ENCODE measurements at regions not wholly inside any gene's neighbourhood (a gene's known extent, or its start where the extent isn't known, plus 50 kb on each side); places are given as distances from the start of the nearest gene placed in this dataset.

DNA sequence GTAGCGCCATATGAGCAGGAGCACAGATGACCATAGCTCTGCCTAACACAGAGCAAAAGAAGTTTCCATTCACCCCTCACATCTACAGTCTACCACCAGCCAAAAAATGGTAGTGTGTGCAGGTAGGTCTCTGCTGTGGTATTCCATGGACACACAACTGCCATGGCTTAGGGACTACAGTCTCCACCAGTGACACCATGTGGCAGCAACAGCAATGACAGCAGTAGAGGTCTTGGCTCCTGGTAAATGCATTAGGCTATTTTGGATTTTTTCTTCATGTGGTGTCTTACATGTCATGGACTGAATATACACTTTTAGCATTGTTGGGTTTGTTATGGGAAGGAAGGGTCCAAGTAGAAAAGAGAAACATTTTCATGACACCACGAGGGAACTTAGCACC lies 70.1 kb upstream of the CABCOCO1 start:
- no peaks in the 10 kb centered on the region for H3K4me1 ChIP-seq (ENCODE audit: control insufficient read depth, extremely low read depth, insufficient read depth, low read length)
- peak; percentile 51 for FAIRE-seq
- no peaks in the 10 kb centered on the region for H3K9me1 ChIP-seq (ENCODE audit: control insufficient read depth, extremely low read depth, insufficient read depth, low read length)
- TF ChIP-seq EZH2 (IDR thresholded peaks at IDR 0.05; ENCODE audit: low read length), result no peak
- TF ChIP-seq, protein P1, sequence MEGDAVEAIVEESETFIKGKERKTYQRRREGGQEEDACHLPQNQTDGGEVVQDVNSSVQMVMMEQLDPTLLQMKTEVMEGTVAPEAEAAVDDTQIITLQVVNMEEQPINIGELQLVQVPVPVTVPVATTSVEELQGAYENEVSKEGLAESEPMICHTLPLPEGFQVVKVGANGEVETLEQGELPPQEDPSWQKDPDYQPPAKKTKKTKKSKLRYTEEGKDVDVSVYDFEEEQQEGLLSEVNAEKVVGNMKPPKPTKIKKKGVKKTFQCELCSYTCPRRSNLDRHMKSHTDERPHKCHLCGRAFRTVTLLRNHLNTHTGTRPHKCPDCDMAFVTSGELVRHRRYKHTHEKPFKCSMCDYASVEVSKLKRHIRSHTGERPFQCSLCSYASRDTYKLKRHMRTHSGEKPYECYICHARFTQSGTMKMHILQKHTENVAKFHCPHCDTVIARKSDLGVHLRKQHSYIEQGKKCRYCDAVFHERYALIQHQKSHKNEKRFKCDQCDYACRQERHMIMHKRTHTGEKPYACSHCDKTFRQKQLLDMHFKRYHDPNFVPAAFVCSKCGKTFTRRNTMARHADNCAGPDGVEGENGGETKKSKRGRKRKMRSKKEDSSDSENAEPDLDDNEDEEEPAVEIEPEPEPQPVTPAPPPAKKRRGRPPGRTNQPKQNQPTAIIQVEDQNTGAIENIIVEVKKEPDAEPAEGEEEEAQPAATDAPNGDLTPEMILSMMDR (optimal IDR thresholded peaks at IDR 0.05 in 1 of 3, IDR thresholded peaks at IDR 0.05 in 1 of 3, conservative IDR thresholded peaks at IDR 0.05 in 1 of 3; ENCODE audit: extremely low read depth in 1 of 3, insufficient read depth in 2 of 3, low read length in 3 of 3), result peak; percentile 49 to 85 (median 58)
- H3K4me2 ChIP-seq (ENCODE audit: control insufficient read depth, extremely low read depth, insufficient read depth, low read depth, low read length), result no peak overlapping the region
- dilution Hi-C loops (cut with MboI; ENCODE audit: extremely low pct_ligation_motif_present, low sequenced_read_pairs), result no loop called here
- no peaks in the 10 kb centered on the region for H4K20me1 ChIP-seq (ENCODE audit: control insufficient read depth, extremely low read depth, insufficient read depth, low read length)
- H3K27ac ChIP-seq (ENCODE audit: control insufficient read depth, insufficient read depth, low read length), result no peak overlapping the region
- no peaks in the 10 kb centered on the region for H3K36me3 ChIP-seq (ENCODE audit: control insufficient read depth in 2 of 2, extremely low read depth in 1 of 2, insufficient read depth in 2 of 2, low read length in 2 of 2)
- H3K9ac ChIP-seq (ENCODE audit: control insufficient read depth, extremely low read depth, insufficient read depth, low read length), result no peak overlapping the region
- no peaks in the 10 kb centered on the region for H3K9me3 ChIP-seq (ENCODE audit: control insufficient read depth, low read depth, low read length)
- no peak for DNase-seq (ENCODE audit: low read depth, low spot score)
- no peak overlapping the region for H3K4me3 ChIP-seq (ENCODE audit: control insufficient read depth in 2 of 3, extremely low read depth in 1 of 3, insufficient read depth in 2 of 3, low read depth in 1 of 3, low read length in 3 of 3)
- H3K27me3 ChIP-seq (ENCODE audit: control insufficient read depth, extremely low read depth, insufficient read depth, low read length), result no peaks in the 10 kb centered on the region
- H2AFZ ChIP-seq (ENCODE audit: control insufficient read depth, low read length), result no peak overlapping the region
- no peaks in the 10 kb centered on the region for H3K79me2 ChIP-seq (ENCODE audit: control insufficient read depth, insufficient read depth, low read length)

DNA sequence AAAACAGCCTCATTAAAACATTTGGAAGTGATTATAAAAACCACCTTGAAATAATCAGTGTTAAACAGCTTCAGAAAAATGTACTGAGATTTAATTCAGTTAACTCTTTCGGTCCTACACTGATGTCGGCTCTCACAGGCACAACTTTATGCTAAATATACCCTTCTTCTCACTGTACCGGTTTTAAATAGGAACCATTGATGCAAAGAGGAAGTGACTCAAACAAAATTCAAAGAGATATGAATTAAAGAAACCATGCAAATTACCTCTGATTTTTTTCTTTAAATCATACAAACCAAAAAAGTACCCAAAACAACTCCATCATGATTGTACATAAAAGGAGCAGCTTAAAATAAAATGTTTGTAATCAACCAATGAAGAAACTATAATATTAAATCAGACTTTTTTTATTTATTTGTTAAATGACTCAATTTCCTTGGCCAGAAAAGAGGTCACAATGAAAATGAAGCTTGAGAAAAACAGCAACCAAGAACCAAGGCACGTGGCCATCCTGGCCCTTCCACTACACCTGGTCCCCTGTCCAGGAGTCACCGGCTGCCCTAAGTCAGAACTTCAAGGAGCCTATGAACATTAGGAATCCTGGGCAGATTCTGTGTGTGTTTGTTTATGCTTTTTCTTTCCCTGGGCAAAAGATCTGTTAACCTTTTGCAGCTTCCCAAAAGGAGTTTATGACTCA lies 73.0 kb upstream of the CABCOCO1 start:
- no peaks in the 10 kb centered on the region for H3K9me1 ChIP-seq (ENCODE audit: control insufficient read depth, extremely low read depth, insufficient read depth, low read length)
- no peak overlapping the region for H3K9ac ChIP-seq (ENCODE audit: control insufficient read depth, extremely low read depth, insufficient read depth, low read length)
- no peak for TF ChIP-seq EZH2 (IDR thresholded peaks at IDR 0.05; ENCODE audit: low read length)
- TF ChIP-seq, protein P1 (optimal IDR thresholded peaks at IDR 0.05 in 1 of 3, IDR thresholded peaks at IDR 0.05 in 1 of 3, conservative IDR thresholded peaks at IDR 0.05 in 1 of 3; ENCODE audit: extremely low read depth in 1 of 3, insufficient read depth in 2 of 3, low read length in 3 of 3), result no peak
- H3K4me3 ChIP-seq (ENCODE audit: control insufficient read depth in 2 of 3, extremely low read depth in 1 of 3, insufficient read depth in 2 of 3, low read depth in 1 of 3, low read length in 3 of 3), result no peak overlapping the region
- FAIRE-seq (no peak), DNase-seq (ENCODE audit: low read depth, low spot score) (no peak)
- dilution Hi-C loops (cut with MboI; ENCODE audit: extremely low pct_ligation_motif_present, low sequenced_read_pairs), result no loop called here
- no peak overlapping the region for H3K27ac ChIP-seq (ENCODE audit: control insufficient read depth, insufficient read depth, low read length)
- no peaks in the 10 kb centered on the region for H3K79me2 ChIP-seq (ENCODE audit: control insufficient read depth, insufficient read depth, low read length)
- no peak overlapping the region for H2AFZ ChIP-seq (ENCODE audit: control insufficient read depth, low read length)
- H3K4me1 ChIP-seq (ENCODE audit: control insufficient read depth, extremely low read depth, insufficient read depth, low read length), result no peaks in the 10 kb centered on the region
- no peaks in the 10 kb centered on the region for H3K36me3 ChIP-seq (ENCODE audit: control insufficient read depth in 2 of 2, extremely low read depth in 1 of 2, insufficient read depth in 2 of 2, low read length in 2 of 2)
- no peak overlapping the region for H3K4me2 ChIP-seq (ENCODE audit: control insufficient read depth, extremely low read depth, insufficient read depth, low read depth, low read length)
- no peaks in the 10 kb centered on the region for H4K20me1 ChIP-seq (ENCODE audit: control insufficient read depth, extremely low read depth, insufficient read depth, low read length)
- no peaks in the 10 kb centered on the region for H3K27me3 ChIP-seq (ENCODE audit: control insufficient read depth, extremely low read depth, insufficient read depth, low read length)
- H3K9me3 ChIP-seq (ENCODE audit: control insufficient read depth, low read depth, low read length), result no peaks in the 10 kb centered on the region
